GM18951 (cell line): ENCODE measurements at regions not wholly inside any gene's neighbourhood (a gene's known extent, or its start where the extent isn't known, plus 50 kb on each side); places are given as distances from the start of the nearest gene placed in this dataset.
"Not testable (repeated sequence)": the region's sequence is repeated elsewhere in the genome, so short reads cannot be mapped to it uniquely, and the experiment has no call there.

Experiments used
- POLR2A ChIP-seq: IDR thresholded peaks from 4 replicates; pipeline ENCODE4 v1.6.1; 2011; ENCODE audit warnings: mild to moderate bottlenecking; ENCODE audit not compliant: insufficient read length, insufficient read depth; ENCODE audit errors: extremely low read depth
- in situ Hi-C: fragments of 300-500 bp; cut with MboI; formaldehyde crosslinking; loops from one replicate; pipeline ENCODE4 v1.12.0; 2022; ENCODE audit warnings: low sequenced_read_pairs, mixed read lengths, inconsistent platforms; ENCODE audit not compliant: unreplicated experiment

DNA sequence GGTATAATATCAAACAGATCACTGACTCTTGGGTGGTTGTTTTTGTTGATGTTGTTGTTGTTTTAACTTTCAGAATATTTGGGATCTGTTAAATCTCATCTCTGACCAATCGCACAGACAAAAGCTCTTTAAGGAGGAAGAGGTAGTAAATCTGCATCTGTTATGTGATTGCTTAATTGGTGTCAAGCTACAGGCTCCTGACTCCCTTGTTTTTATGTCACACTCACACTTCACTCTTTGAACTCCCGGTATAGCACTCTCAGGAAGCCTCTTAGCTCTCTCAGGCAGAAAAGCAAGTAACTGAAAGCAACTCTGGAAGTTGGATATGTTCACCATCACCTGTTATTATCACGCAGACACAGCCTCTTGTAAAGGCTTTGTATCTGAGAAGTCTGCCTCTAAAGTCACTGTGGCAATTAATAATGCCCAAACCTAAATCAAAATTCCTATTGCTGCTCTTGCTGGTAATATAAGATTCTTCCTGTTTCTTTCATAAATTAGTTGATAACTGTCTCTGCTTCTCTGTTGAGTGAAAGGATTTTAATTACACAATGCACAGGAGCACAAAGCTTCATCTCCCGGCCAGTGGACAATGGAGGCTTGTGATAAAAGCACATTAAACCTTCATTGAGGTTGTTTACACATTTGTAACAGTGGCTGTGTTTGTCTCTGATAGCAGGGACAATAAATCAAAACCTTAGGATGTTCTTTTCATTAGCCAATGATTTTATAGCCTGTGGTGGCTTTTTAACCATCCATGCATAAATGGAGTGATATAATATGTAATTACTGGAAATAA is 576.7 kb downstream of the MFSD1 start:
- in situ Hi-C loops, result no loop called here
- TF ChIP-seq POLR2A, result no peak

DNA sequence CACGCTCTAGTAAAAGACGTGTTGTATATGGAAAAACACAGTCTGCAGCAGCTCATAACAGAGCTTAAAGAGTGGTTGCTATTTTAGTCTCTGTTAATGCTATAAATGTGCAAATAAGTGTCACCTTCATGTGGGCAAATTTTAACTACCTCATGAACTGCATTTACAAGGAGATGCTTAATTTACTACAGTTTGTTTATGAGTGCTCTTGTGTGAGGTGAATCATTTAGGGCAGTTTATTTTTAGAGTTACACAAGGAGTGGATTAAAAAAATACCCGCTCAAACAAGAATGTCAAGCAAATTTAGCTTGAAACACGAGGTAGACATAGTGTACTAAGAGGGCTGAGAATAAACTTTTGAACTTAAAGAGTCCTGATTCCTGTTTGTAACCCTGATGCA is 579.0 kb downstream of the MFSD1 start:
- no peak for TF ChIP-seq POLR2A
- in situ Hi-C loops, result no loop called here

- in situ Hi-C loops, result no loop called here
These were observed 588.9 kb downstream of the MFSD1 start for GRCh38 chr3:159390656-159391212.

GRCh38 chr3:159397683-159398082 is 591.0 kb upstream of the IL12A start:
- in situ Hi-C loops, result not testable (repeated sequence)

More at GRCh38 chr3:159390656-159391212, 588.9 kb downstream of the MFSD1 start:
- no peak for TF ChIP-seq POLR2A

- in situ Hi-C loops, result no loop called here
- no peak for TF ChIP-seq POLR2A
These were observed 587.6 kb upstream of the IL12A start for GRCh38 chr3:159401069-159401468.

- in situ Hi-C loops, result not testable (repeated sequence)
These were observed 578.9 kb upstream of the IL12A start for GRCh38 chr3:159409711-159410110.

- in situ Hi-C loops, result no loop called here
- no peak for TF ChIP-seq POLR2A
These were observed 575.3 kb upstream of the IL12A start for GRCh38 chr3:159413319-159413718.

- in situ Hi-C loops, result no loop called here
These were observed 571.8 kb upstream of the IL12A start for GRCh38 chr3:159416856-159417255.

GRCh38 chr3:159417761-159418160 is 570.9 kb upstream of the IL12A start:
- no peak for TF ChIP-seq POLR2A
- in situ Hi-C loops, result no loop called here

More at GRCh38 chr3:159416856-159417255, 571.8 kb upstream of the IL12A start:
- no peak for TF ChIP-seq POLR2A

- no peak for TF ChIP-seq POLR2A
- in situ Hi-C loops, result no loop called here
These were observed 569.8 kb upstream of the IL12A start for GRCh38 chr3:159418571-159419526.

DNA sequence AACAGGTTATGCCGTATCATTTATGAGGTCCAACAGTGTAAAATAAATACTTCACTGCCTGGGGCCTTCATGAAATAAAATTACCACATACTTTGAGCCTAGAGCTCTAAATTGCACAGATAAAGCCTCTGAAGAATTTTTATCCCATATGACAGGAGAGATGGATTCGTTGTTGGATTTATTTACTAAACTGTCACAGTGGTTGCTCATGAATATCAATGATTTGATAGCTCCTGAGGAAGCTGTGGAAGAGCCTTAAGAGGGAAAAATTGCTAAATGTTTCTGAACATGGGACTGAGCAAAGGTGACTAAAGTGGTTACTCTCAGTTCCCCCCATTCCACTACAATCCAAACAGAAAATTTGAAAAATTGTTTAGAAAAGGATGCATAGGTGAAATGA is 558.9 kb upstream of the IL12A start:
- TF ChIP-seq POLR2A, result no peak
- in situ Hi-C loops, result no loop called here

DNA sequence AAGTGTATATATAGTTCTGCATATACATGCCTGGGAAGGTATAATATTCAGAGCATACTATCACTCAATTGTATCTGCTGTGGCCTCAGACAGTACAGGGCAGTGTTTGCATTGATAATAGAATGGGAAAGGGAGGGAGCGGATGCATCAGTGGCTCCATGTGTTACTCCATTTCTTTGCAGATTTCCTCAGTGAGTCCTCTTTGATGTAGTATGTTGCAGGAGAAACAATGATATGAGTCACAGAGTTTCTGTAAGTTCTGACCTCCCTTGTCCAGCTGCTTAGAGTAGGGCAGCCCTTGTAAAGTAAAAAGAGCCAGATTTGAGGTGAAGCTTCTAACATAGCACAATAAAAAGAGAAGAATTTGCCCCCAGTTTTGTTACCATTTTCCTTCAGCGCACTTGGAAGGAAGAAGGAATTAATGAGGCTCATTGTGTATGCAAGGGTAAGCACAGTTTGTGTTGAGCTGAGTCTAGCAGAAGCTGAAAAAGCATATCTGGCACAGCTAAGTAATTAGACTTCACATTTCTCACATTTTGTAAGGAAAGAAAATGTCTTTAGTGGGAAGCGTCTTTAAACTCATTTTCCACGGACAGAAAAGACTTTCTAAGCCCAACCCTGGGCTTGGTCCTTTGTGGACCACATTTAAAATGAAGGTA is 555.8 kb upstream of the IL12A start:
- in situ Hi-C loops, result no loop called here
- no peak for TF ChIP-seq POLR2A

GRCh38 chr3:159439346-159439745 is 549.3 kb upstream of the IL12A start:
- in situ Hi-C loops, result no loop called here
- no peak for TF ChIP-seq POLR2A
